CD14-positive monocyte (primary cell): ENCODE measurements at regions not wholly inside any gene's neighbourhood (a gene's known extent, or its start where the extent isn't known, plus 50 kb on each side); places are given as distances from the start of the nearest gene placed in this dataset.
"Not testable (repeated sequence)": the region's sequence is repeated elsewhere in the genome, so short reads cannot be mapped to it uniquely, and the experiment has no call there.

Experiments
- DNase-seq, 3 donors: peaks; one replicate each; pipeline ENCODE4 v3.0.0-alpha.2; 2011 to 2022
- H2AFZ ChIP-seq: 2 replicates; pipeline ENCODE4 v1.6.0; 2012; ENCODE audit warnings: mild to moderate bottlenecking, low read depth, low read length, inconsistent platforms; ENCODE audit not compliant: insufficient read depth, poor library complexity, severe bottlenecking
- H3K27ac ChIP-seq, 2 donors: 1 replicate in 1 of 2; 2 replicates in 1 of 2; pipeline ENCODE4 v1.5.1; 2012 to 2013; ENCODE audit warnings: low read length in 2 of 2, control low read depth in 1 of 2, inconsistent platforms in 1 of 2, low read depth in 1 of 2, mild to moderate bottlenecking in 1 of 2
- H3K27me3 ChIP-seq, 2 donors: one replicate each; pipeline versions ENCODE4 v1.6.0 to v1.6.1; 2011 to 2013; ENCODE audit warnings: low read length in 2 of 2; ENCODE audit not compliant: control insufficient read depth in 2 of 2, insufficient read depth in 2 of 2
- H3K36me3 ChIP-seq, 2 donors: replicated peaks in 1 of 2; 1 replicate in 1 of 2; 2 replicates in 1 of 2; pipeline versions ENCODE4 v1.5.1 to v1.6.1; 2012 to 2013; ENCODE audit warnings: low read length in 2 of 2, control low read depth in 1 of 2, inconsistent platforms in 1 of 2, mild to moderate bottlenecking in 1 of 2; ENCODE audit not compliant: insufficient read depth in 2 of 2, control insufficient read depth in 1 of 2
- H3K4me1 ChIP-seq, 2 donors: 1 replicate in 1 of 2; 2 replicates in 1 of 2; pipeline versions ENCODE4 v1.5.1 to v1.6.1; 2012 to 2013; ENCODE audit warnings: low read length in 2 of 2, control low read depth in 1 of 2, inconsistent platforms in 1 of 2, mild to moderate bottlenecking in 1 of 2, moderate library complexity in 1 of 2; ENCODE audit not compliant: insufficient read depth in 2 of 2, control insufficient read depth in 1 of 2
- H3K4me2 ChIP-seq: replicated peaks from 2 replicates; pipeline ENCODE3; 2012; ENCODE audit warnings: low read length, moderate library complexity, mild to moderate bottlenecking; ENCODE audit not compliant: poor library complexity, severe bottlenecking; ENCODE audit errors: extremely low read depth
- H3K4me3 ChIP-seq, 3 experiments: fragments of 200-600 bp in 1 of 3; sonication (generic) in 1 of 3; replicated peaks in 1 of 3; 1 replicate in 2 of 3; 2 replicates in 1 of 3; pipeline ENCODE4 v1.5.1; 2011 to 2013; ENCODE audit warnings: low read length in 3 of 3, mild to moderate bottlenecking in 3 of 3, control low read depth in 2 of 3, low read depth in 2 of 3, inconsistent platforms in 1 of 3, moderate library complexity in 1 of 3
- H3K79me2 ChIP-seq: 2 replicates; pipeline ENCODE4 v1.6.0; 2012; ENCODE audit warnings: mild to moderate bottlenecking, control low read depth, inconsistent platforms, low read length, moderate library complexity; ENCODE audit not compliant: insufficient read depth
- H3K9ac ChIP-seq: 2 replicates; pipeline ENCODE4 v1.6.0; 2017; ENCODE audit warnings: low read length, mild to moderate bottlenecking; ENCODE audit not compliant: insufficient read depth, poor library complexity, severe bottlenecking
- H3K9me3 ChIP-seq, 2 donors: replicated peaks in 1 of 2; 1 replicate in 1 of 2; 2 replicates in 1 of 2; pipeline versions ENCODE4 v1.5.1 to v1.6.1; 2012 to 2013; ENCODE audit warnings: low read length in 2 of 2, control low read depth in 1 of 2; ENCODE audit not compliant: control insufficient read depth in 1 of 2, insufficient read depth in 1 of 2
- H4K20me1 ChIP-seq: 2 replicates; pipeline ENCODE4 v1.6.0; 2012; ENCODE audit warnings: mild to moderate bottlenecking, low read length, control low read depth, moderate library complexity; ENCODE audit not compliant: insufficient read depth
- H3K27ac Mint-ChIP-seq, 7 donors: one replicate each; pipeline ENCODE4 v1.8.0; 2020; ENCODE audit warnings: mild to moderate bottlenecking in 7 of 7, mixed read lengths in 7 of 7, moderate library complexity in 6 of 7, inconsistent platforms in 2 of 7
- H3K27me3 Mint-ChIP-seq, 3 donors: one replicate each; pipeline ENCODE4 v1.8.0; 2021 to 2022; ENCODE audit warnings: low read depth in 3 of 3, mild to moderate bottlenecking in 3 of 3, mixed read lengths in 3 of 3, moderate library complexity in 3 of 3, inconsistent platforms in 1 of 3
- H3K36me3 Mint-ChIP-seq, 2 donors: one replicate each; pipeline ENCODE4 v1.8.0; 2020; ENCODE audit warnings: mixed read lengths in 2 of 2, inconsistent platforms in 1 of 2, mild to moderate bottlenecking in 1 of 2
- H3K4me1 Mint-ChIP-seq: one replicate; pipeline ENCODE4 v1.8.0; 2020; ENCODE audit warnings: mild to moderate bottlenecking, mixed read lengths
- H3K4me3 Mint-ChIP-seq, 2 donors: one replicate each; pipeline ENCODE4 v1.8.0; 2020; ENCODE audit warnings: mild to moderate bottlenecking in 2 of 2, mixed read lengths in 2 of 2, moderate library complexity in 1 of 2
- H3K9me3 Mint-ChIP-seq, 7 donors: one replicate each; pipeline ENCODE4 v1.8.0; 2020 to 2022; ENCODE audit warnings: mixed read lengths in 7 of 7, mild to moderate bottlenecking in 6 of 7, moderate library complexity in 6 of 7, inconsistent platforms in 2 of 7
- WGBS: methylation state at CpG from one replicate; pipeline ENCODE4 v1.1.5; 2013; ENCODE audit warnings: missing lambda C conversion rate; ENCODE audit not compliant: insufficient coverage; 5-methylcytosine and 5-hydroxymethylcytosine counted together
- intact Hi-C, 2 donors: fragments of 100-400 bp; cut with micrococcal nuclease; formaldehyde crosslinking; loops; one replicate each; pipeline versions ENCODE4 v1.15.0 to v1.15.1; 2023

- no CpG with 5 or more reads among the region's 8 CpGs for WGBS
- H3K4me2 ChIP-seq, H4K20me1 ChIP-seq, intact Hi-C loops, DNase-seq, H3K9ac ChIP-seq, H3K27me3 Mint-ChIP-seq, H3K27ac Mint-ChIP-seq, H3K4me3 Mint-ChIP-seq, H3K9me3 Mint-ChIP-seq, H3K27ac ChIP-seq, H3K36me3 Mint-ChIP-seq, H3K9me3 ChIP-seq, H3K27me3 ChIP-seq, H3K36me3 ChIP-seq, H2AFZ ChIP-seq, H3K4me3 ChIP-seq: not testable (repeated sequence)
- H3K79me2 ChIP-seq = peaks cover 10% of the 10 kb centered on the region
- peaks cover 24 to 33% of the 10 kb centered on the region in 2 donors for H3K4me1 ChIP-seq
- H3K4me1 Mint-ChIP-seq = peaks cover 13% of the 10 kb centered on the region
Measured at GRCh38 chr2:87457129-87457499, 290.8 kb upstream of the PLGLB2 start.

- H3K4me3 Mint-ChIP-seq = not testable (repeated sequence)
Measured at GRCh38 chr2:87458938-87459337, 288.9 kb upstream of the PLGLB2 start.

GRCh38 chr2:87460104-87460503 is 287.8 kb upstream of the PLGLB2 start:
- H3K9ac ChIP-seq, H3K4me2 ChIP-seq, H3K9me3 ChIP-seq, H3K36me3 Mint-ChIP-seq, H3K27me3 Mint-ChIP-seq, H3K27ac Mint-ChIP-seq, H2AFZ ChIP-seq, H3K36me3 ChIP-seq, H4K20me1 ChIP-seq, H3K9me3 Mint-ChIP-seq, H3K27me3 ChIP-seq, H3K4me3 ChIP-seq, intact Hi-C loops, H3K4me3 Mint-ChIP-seq, H3K27ac ChIP-seq: not testable (repeated sequence)
- H3K4me1 Mint-ChIP-seq = peaks cover 18% of the 10 kb centered on the region
- Histone ChIP-seq H3K4me1 (peaks cover 23 to 25% of the 10 kb centered on the region in 2 donors), H3K79me2 (peaks cover 14% of the 10 kb centered on the region)
- peak in 1 of 3 donors; percentile 4 for DNase-seq
- WGBS = no CpG with 5 or more reads among the region's 2 CpGs

More at GRCh38 chr2:87458938-87459337, 288.9 kb upstream of the PLGLB2 start:
- Mint-ChIP-seq H3K4me1 (peaks cover 13% of the 10 kb centered on the region), H3K27ac (peak overlapping the region in 3 of 7 donors; percentile 64 to 83 (median 80))
- H3K9me3 ChIP-seq, H3K27ac ChIP-seq, H3K27me3 Mint-ChIP-seq, H4K20me1 ChIP-seq, DNase-seq, H3K36me3 ChIP-seq, H3K27me3 ChIP-seq, H3K4me2 ChIP-seq, H3K36me3 Mint-ChIP-seq, H3K4me3 ChIP-seq, intact Hi-C loops, H3K9me3 Mint-ChIP-seq, H2AFZ ChIP-seq, H3K9ac ChIP-seq: not testable (repeated sequence)
- H3K4me1 ChIP-seq = peaks cover 24 to 32% of the 10 kb centered on the region in 2 donors
- no CpG with 5 or more reads among the region's 3 CpGs for WGBS
- peaks cover 14% of the 10 kb centered on the region for H3K79me2 ChIP-seq

- H3K4me3 ChIP-seq, H3K27ac ChIP-seq, H2AFZ ChIP-seq, H3K27me3 Mint-ChIP-seq, H3K9ac ChIP-seq, H3K4me2 ChIP-seq, DNase-seq, H4K20me1 ChIP-seq, intact Hi-C loops, H3K27ac Mint-ChIP-seq, H3K27me3 ChIP-seq, H3K36me3 Mint-ChIP-seq, H3K4me3 Mint-ChIP-seq, H3K9me3 Mint-ChIP-seq, H3K36me3 ChIP-seq, H3K9me3 ChIP-seq: not testable (repeated sequence)
- peaks cover 23% of the 10 kb centered on the region for H3K4me1 Mint-ChIP-seq
- no CpG with 5 or more reads among the region's 1 CpG for WGBS
- Histone ChIP-seq H3K4me1 (peaks cover 23% of the 10 kb centered on the region in 2 donors), H3K79me2 (peaks cover 14% of the 10 kb centered on the region)
Measured at GRCh38 chr2:87460662-87461061, 287.2 kb upstream of the PLGLB2 start.
